ENCODE measurements at regions not wholly inside any gene's neighbourhood (a gene's known extent, or its start where the extent isn't known, plus 50 kb on each side); places are given as distances from the start of the nearest gene placed in this dataset.

GRCh38 chr2:53435610-53436009 is 332.0 kb upstream of the CHAC2 start:
- no peak overlapping the region for H2AFZ ChIP-seq
- no peak overlapping the region for H3K4me2 ChIP-seq (ENCODE audit: low read length)
- no peak overlapping the region for H3K4me3 ChIP-seq (ENCODE audit: low read depth, low read length)
- H3K9me3 ChIP-seq (ENCODE audit: control insufficient read depth, low read length), result no peaks in the 10 kb centered on the region
- no peak overlapping the region for H3K27ac ChIP-seq
- H3K9ac ChIP-seq, result no peak overlapping the region
- no peaks in the 10 kb centered on the region for H3K27me3 ChIP-seq (ENCODE audit: control insufficient read depth, insufficient read depth, low read length)
- no peak for TF ChIP-seq CTCF (IDR thresholded peaks at IDR 0.05)
- no peaks in the 10 kb centered on the region for H3K79me2 ChIP-seq
- H3K4me1 ChIP-seq, result no peaks in the 10 kb centered on the region
- no peaks in the 10 kb centered on the region for H3K36me3 ChIP-seq (ENCODE audit: control insufficient read depth, insufficient read depth, low read length)

DNA sequence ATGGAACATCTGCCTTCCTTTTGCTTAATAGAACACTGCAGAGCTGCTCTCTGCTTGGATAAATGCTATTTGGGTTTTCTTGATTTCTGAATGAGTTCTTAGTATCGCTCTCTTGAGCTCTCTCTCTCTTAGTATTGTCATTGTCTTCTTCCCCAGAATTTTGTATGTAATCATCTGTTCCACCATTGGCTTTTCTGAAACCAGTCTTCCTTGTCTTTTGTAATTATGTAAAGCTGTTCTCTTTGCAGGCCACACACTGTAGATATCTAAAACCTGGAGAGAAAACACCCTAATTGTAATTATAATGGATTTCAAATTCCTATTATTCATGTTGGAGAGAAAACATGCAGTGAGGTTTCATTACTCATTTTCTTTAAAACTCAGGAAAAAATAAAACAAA is 333.1 kb upstream of the CHAC2 start:
- TF ChIP-seq CTCF (IDR thresholded peaks at IDR 0.05), result no peak
- H3K4me1 ChIP-seq, result no peaks in the 10 kb centered on the region
- no peak overlapping the region for H2AFZ ChIP-seq
- no peaks in the 10 kb centered on the region for H3K9me3 ChIP-seq (ENCODE audit: control insufficient read depth, low read length)
- no peak overlapping the region for H3K9ac ChIP-seq
- H3K4me3 ChIP-seq (ENCODE audit: low read depth, low read length), result no peak overlapping the region
- no peaks in the 10 kb centered on the region for H3K27me3 ChIP-seq (ENCODE audit: control insufficient read depth, insufficient read depth, low read length)
- no peak overlapping the region for H3K27ac ChIP-seq
- no peak overlapping the region for H3K4me2 ChIP-seq (ENCODE audit: low read length)
- H3K79me2 ChIP-seq, result no peaks in the 10 kb centered on the region
- no peaks in the 10 kb centered on the region for H3K36me3 ChIP-seq (ENCODE audit: control insufficient read depth, insufficient read depth, low read length)

DNA sequence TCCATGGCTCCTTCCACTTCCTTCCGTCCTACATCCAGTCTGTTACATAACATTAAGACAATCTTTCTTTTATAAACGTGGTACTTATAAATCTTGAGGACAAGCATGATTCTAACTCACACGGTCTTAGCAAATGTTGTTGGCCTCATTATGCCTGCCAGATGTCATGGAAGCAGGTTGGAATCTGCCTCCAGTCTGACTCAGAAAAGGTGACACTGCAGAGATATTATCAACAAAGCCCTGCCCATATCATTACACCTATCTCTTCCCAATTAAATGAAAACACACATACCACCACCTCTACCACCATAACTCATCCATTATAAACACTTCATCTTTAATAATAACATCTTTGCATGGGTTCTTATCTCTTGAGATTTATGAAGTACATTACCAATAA is 334.7 kb upstream of the CHAC2 start:
- Histone ChIP-seq H3K9me3 (ENCODE audit: control insufficient read depth, low read length) (no peaks in the 10 kb centered on the region), H3K27ac (no peak overlapping the region), H3K4me3 (ENCODE audit: low read depth, low read length) (no peak overlapping the region), H3K27me3 (ENCODE audit: control insufficient read depth, insufficient read depth, low read length) (no peaks in the 10 kb centered on the region), H3K9ac (no peak overlapping the region), H3K4me2 (ENCODE audit: low read length) (no peak overlapping the region), H3K36me3 (ENCODE audit: control insufficient read depth, insufficient read depth, low read length) (no peaks in the 10 kb centered on the region), H3K79me2 (no peaks in the 10 kb centered on the region), H2AFZ (no peak overlapping the region), H3K4me1 (no peaks in the 10 kb centered on the region)
- TF ChIP-seq CTCF (IDR thresholded peaks at IDR 0.05), result no peak

GRCh38 chr2:53429901-53430300 is 337.7 kb upstream of the CHAC2 start:
- no peak overlapping the region for H3K4me3 ChIP-seq (ENCODE audit: low read depth, low read length)
- no peaks in the 10 kb centered on the region for H3K27me3 ChIP-seq (ENCODE audit: control insufficient read depth, insufficient read depth, low read length)
- no peak overlapping the region for H3K4me2 ChIP-seq (ENCODE audit: low read length)
- no peaks in the 10 kb centered on the region for H3K4me1 ChIP-seq
- no peak overlapping the region for H3K9ac ChIP-seq
- H3K9me3 ChIP-seq (ENCODE audit: control insufficient read depth, low read length), result no peaks in the 10 kb centered on the region
- no peak overlapping the region for H3K27ac ChIP-seq
- H3K79me2 ChIP-seq, result no peaks in the 10 kb centered on the region
- H3K36me3 ChIP-seq (ENCODE audit: control insufficient read depth, insufficient read depth, low read length), result no peaks in the 10 kb centered on the region
- no peak overlapping the region for H2AFZ ChIP-seq
- no peak for TF ChIP-seq CTCF (IDR thresholded peaks at IDR 0.05)

GRCh38 chr2:53424902-53425301 is 342.7 kb upstream of the CHAC2 start:
- Histone ChIP-seq H3K4me2 (ENCODE audit: low read length) (no peak overlapping the region), H3K79me2 (no peaks in the 10 kb centered on the region), H2AFZ (no peak overlapping the region), H3K27me3 (ENCODE audit: control insufficient read depth, insufficient read depth, low read length) (no peaks in the 10 kb centered on the region), H3K27ac (no peak overlapping the region), H3K36me3 (ENCODE audit: control insufficient read depth, insufficient read depth, low read length) (no peaks in the 10 kb centered on the region), H3K4me1 (no peaks in the 10 kb centered on the region), H3K4me3 (ENCODE audit: low read depth, low read length) (no peak overlapping the region), H3K9ac (no peak overlapping the region), H3K9me3 (ENCODE audit: control insufficient read depth, low read length) (no peaks in the 10 kb centered on the region)
- no peak for TF ChIP-seq CTCF (IDR thresholded peaks at IDR 0.05)

Data from parathyroid adenoma (tissue), 2 donors.